HG03064 (cell line): ENCODE measurements at regions not wholly inside any gene's neighbourhood (a gene's known extent, or its start where the extent isn't known, plus 50 kb on each side); places are given as distances from the start of the nearest gene placed in this dataset.
"Not testable (repeated sequence)": the region's sequence is repeated elsewhere in the genome, so short reads cannot be mapped to it uniquely, and the experiment has no call there.

Experiments
- ATAC-seq: cut with Tn5 transposase; IDR thresholded peaks from one replicate; pipeline ENCODE4 v1.9.1; 2021; ENCODE audit warnings: low read depth; ENCODE audit not compliant: unreplicated experiment

DNA sequence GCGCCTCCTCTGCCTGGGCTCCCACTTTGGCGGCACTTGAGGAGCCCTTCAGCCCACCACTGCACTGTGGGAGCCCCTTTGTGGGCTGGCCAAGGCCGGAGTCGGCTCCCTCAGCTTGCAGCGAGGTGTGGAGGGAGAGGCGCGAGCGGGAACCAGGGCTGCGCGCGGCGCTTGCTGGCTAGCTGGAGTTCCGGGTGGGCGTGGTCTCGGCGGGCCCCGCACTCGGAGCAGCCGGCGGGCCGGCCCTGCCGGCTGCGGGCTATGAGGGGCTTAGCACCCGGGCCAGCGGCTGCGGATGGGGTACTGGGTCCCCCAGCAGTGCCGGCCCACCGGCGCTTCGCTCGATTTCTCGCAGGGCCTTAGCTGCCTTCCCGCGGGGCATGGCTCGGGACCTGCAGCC is 344.5 kb downstream of the NYAP2 start:
- ATAC-seq = not testable (repeated sequence)

DNA sequence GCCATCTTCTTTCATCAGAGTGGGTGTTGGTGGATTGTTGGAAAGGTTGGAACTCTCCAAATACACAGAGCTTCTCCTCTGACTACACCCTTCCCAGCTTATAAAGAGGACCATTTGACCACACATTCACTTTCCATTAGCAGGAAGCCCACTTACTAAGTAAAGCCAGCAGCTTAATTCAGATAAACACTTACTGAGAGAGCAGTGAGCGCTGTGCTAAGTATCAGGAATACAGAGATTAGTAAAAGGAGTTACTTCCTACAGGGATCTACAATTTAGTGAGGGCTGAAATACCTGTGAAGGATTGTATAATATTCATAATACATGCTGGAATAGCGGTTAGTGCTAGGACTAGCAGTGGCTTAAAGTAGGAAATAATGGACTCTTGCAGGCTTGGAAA is 343.0 kb downstream of the NYAP2 start:
- ATAC-seq = no peak

DNA sequence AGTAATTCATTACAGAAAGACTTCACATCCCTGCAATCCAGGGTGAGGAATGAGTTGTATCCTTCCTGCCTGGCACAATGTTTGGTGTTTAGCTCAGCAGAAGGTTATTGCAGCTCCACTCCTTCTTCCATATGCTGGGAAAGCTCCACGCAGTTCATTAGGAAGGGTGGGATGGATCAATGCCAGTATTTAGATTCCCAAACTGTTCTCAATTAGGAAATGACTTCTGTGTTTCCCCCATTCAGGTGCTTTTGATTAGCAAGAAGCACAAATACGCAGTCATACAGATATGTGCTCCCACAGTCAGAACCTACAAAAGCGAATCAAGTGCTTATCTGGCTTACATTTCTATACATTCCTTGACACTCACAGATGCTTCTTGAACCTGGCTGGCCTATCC is 340.6 kb downstream of the NYAP2 start:
- ATAC-seq = no peak

DNA sequence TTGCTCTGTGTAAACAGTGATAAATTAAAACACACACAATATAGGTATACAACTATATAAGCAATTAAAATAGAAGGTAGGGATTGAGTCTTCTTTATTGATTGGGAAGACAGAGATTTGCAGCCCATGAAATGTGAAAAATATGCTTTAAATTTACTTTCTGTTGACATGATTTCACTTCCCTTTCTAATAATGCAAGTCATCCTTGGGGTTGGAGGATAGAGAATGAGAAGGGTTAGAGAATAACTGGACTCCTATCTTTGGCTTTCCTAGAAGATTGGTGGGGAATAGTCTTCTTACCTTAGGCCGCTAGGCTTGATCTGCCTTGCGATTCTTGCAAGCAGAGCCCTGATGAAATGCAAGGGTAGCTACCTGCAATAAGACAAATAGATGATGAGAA is 339.8 kb downstream of the NYAP2 start:
- ATAC-seq = no peak

GRCh38 chr2:225738735-225739134 is 339.2 kb downstream of the NYAP2 start:
- no peak for ATAC-seq

- ATAC-seq = no peak
Observed at GRCh38 chr2:225737556-225737955, 338.0 kb downstream of the NYAP2 start.

DNA sequence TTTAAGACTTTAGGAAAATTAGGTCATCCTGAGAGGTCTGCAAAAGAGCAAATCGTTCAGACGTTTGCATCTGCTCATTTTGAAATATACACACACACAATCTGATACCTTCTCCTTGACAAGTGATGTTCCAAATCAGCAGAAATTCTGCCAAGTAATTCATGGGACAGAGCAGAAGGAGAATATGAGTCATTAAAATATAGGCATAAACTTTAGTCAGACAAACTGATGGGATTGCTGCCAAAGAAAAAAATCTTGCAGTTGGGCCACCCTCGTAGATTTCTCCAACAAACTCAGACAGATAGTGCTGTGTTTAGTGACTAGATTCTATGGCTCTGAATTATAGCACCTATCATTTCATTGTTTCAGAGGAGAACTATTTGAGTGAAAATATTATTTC is 336.3 kb downstream of the NYAP2 start:
- no peak for ATAC-seq

- no peak for ATAC-seq
Observed at GRCh38 chr2:225725726-225726125, 326.2 kb downstream of the NYAP2 start.
